K562 (cell line): ENCODE measurements at regions not wholly inside any gene's neighbourhood (a gene's known extent, or its start where the extent isn't known, plus 50 kb on each side); places are given as distances from the start of the nearest gene placed in this dataset.
A peak's percentile ranks its signal among the peaks of the same experiment; 100 is the strongest.

Experiments
- CBX8 ChIP-seq: fragments of 200-600 bp; sonication (generic); IDR thresholded peaks from 2 replicates; pipeline ENCODE4 v1.6.1; 2012; ENCODE audit warnings: borderline replicate concordance, mixed run types, low read depth, mild to moderate bottlenecking, moderate library complexity, mixed read lengths, low read length, control low read depth, inconsistent platforms; ENCODE audit not compliant: poor library complexity, severe bottlenecking; ENCODE audit errors: extremely low read depth
- CEBPB ChIP-seq: fragments of 450-650 bp; IDR thresholded peaks from 2 replicates; pipeline ENCODE4 v1.6.1; 2016; ENCODE audit warnings: missing genetic modification characterization, missing compliant biosample characterization
- CTBP1 ChIP-seq: fragments of 450-650 bp; IDR thresholded peaks from 2 replicates; pipeline ENCODE4 v1.6.1; 2016; ENCODE audit warnings: borderline replicate concordance
- HDAC3 ChIP-seq: fragments of 450-650 bp; IDR thresholded peaks from 2 replicates; pipeline ENCODE4 v1.6.1; 2018; ENCODE audit warnings: borderline replicate concordance, mild to moderate bottlenecking, moderate library complexity; ENCODE audit not compliant: partially characterized antibody
- KAT2B ChIP-seq: IDR thresholded peaks from one replicate; pipeline ENCODE4 v1.6.1; 2012; ENCODE audit warnings: low read depth, mild to moderate bottlenecking, control low read depth, inconsistent platforms, low read length, moderate library complexity
- KDM1A ChIP-seq, 2 experiments: fragments of 450-650 bp; IDR thresholded peaks; 2 replicates each; pipeline ENCODE4 v1.6.1; 2016; ENCODE audit warnings: mild to moderate bottlenecking in 2 of 2
- PHB2 ChIP-seq: fragments of 450-650 bp; IDR thresholded peaks from 2 replicates; pipeline ENCODE4 v1.6.1; 2017; ENCODE audit warnings: low read depth
- POLR2G ChIP-seq: fragments of 200-400 bp; formaldehyde crosslinking; IDR thresholded peaks from 2 replicates; pipeline ENCODE4 v1.6.1; 2017; ENCODE audit warnings: low read depth, mild to moderate bottlenecking, antibody characterized with exemption, low read length, moderate library complexity
- RB1 ChIP-seq: fragments of 450-650 bp; IDR thresholded peaks from 2 replicates; pipeline ENCODE4 v1.6.1; 2017; ENCODE audit warnings: low read depth, mild to moderate bottlenecking
- RBM25 ChIP-seq: fragments of 200-400 bp; formaldehyde crosslinking; IDR thresholded peaks from 2 replicates; pipeline ENCODE4 v1.6.1; 2018; ENCODE audit warnings: low read length, low read depth, moderate library complexity; ENCODE audit not compliant: severe bottlenecking
- SMAD4 ChIP-seq: fragments of 250-450 bp; sonication (Bioruptor Pico); conservative IDR thresholded peaks from 2 replicates; pipeline ENCODE4 v1.8.0; 2021; ENCODE audit warnings: inconsistent platforms, mild to moderate bottlenecking, moderate library complexity
- SRF ChIP-seq, 2 experiments: fragments of 250-450, 450-650 bp in 1 of 2; sonication (Bioruptor Pico) in 1 of 2; sonication (generic) in 1 of 2; formaldehyde crosslinking; IDR thresholded peaks; 2 replicates each; pipeline versions ENCODE4 v1.5.0 to v1.5.1; 2020 to 2022; ENCODE audit warnings: mild to moderate bottlenecking in 1 of 2, missing genetic modification reagents in 1 of 2
- TEAD4 ChIP-seq, 2 experiments: sonication (generic) in 1 of 2; formaldehyde crosslinking in 1 of 2; IDR thresholded peaks; 2 replicates each; pipeline versions ENCODE4 v1.6.1 to v1.8.0; 2012 to 2022; ENCODE audit warnings: borderline replicate concordance in 1 of 2, inconsistent platforms in 1 of 2, low read length in 1 of 2, mild to moderate bottlenecking in 1 of 2, missing genetic modification reagents in 1 of 2
- XRCC5 ChIP-seq: fragments of 200-400 bp; formaldehyde crosslinking; IDR thresholded peaks from 2 replicates; pipeline ENCODE4 v1.6.1; 2017; ENCODE audit warnings: low read depth, mild to moderate bottlenecking, low read length
- ZBTB17 ChIP-seq: fragments of 450-650 bp; formaldehyde crosslinking; IDR thresholded peaks from 2 replicates; pipeline ENCODE4 v1.4.0; 2020; ENCODE audit warnings: mild to moderate bottlenecking
- ZC3H11A ChIP-seq: IDR thresholded peaks from 2 replicates; pipeline ENCODE4 v1.6.1; 2012; ENCODE audit warnings: low read depth, low read length, improper control_type of control experiment
- ZEB2 ChIP-seq: fragments of 450-650 bp; IDR thresholded peaks from 2 replicates; pipeline ENCODE4 v1.6.1; 2016
- ZFP30 ChIP-seq: fragments of 250-450 bp; sonication (Bioruptor Pico); IDR thresholded peaks from 2 replicates; pipeline ENCODE4 v1.8.0; 2022; ENCODE audit warnings: moderate library complexity, mild to moderate bottlenecking, inconsistent platforms, borderline replicate concordance
- ZNF124 ChIP-seq: sonication (generic); formaldehyde crosslinking; IDR thresholded peaks from 2 replicates; pipeline ENCODE4 v1.8.1; 2022; ENCODE audit warnings: missing genetic modification reagents
- ZNF23 ChIP-seq: fragments of 250-450 bp; sonication (Bioruptor Pico); IDR thresholded peaks from 2 replicates; pipeline ENCODE4 v1.4.0; 2020; ENCODE audit warnings: mild to moderate bottlenecking
- ZNF253 ChIP-seq: fragments of 250-450 bp; sonication (Bioruptor Pico); conservative IDR thresholded peaks from 2 replicates; pipeline ENCODE4 v1.6.1; 2021; ENCODE audit warnings: mild to moderate bottlenecking
- ZNF316 ChIP-seq: fragments of 450-650 bp; IDR thresholded peaks from 2 replicates; pipeline ENCODE4 v1.6.1; 2016
- ZNF551 ChIP-seq: fragments of 250-450 bp; sonication (Bioruptor Pico); IDR thresholded peaks from 2 replicates; pipeline ENCODE4 v1.5.0; 2021; ENCODE audit warnings: mild to moderate bottlenecking, moderate library complexity
- TF ChIP-seq, protein P1 (sequence below): fragments of 450-650 bp; IDR thresholded peaks from 2 replicates; pipeline ENCODE4 v1.7.0; 2016; ENCODE audit warnings: borderline replicate concordance
- TF ChIP-seq, protein P2 (sequence below): fragments of 450-650 bp; IDR thresholded peaks from 2 replicates; pipeline ENCODE4 v1.6.1; 2016; ENCODE audit warnings: mild to moderate bottlenecking
- TF ChIP-seq, protein P3 (sequence below): fragments of 250-450 bp; sonication (Bioruptor Pico); IDR thresholded peaks from 2 replicates; pipeline ENCODE4 v1.4.0; 2020; ENCODE audit warnings: mild to moderate bottlenecking

- TF ChIP-seq SRF (CRISPR knock-in tag; IDR thresholded peaks at IDR 0.05) = peak in 1 of 2 experiments; percentile 20; a peak in 1 of 4 replicates
- no peak for TF ChIP-seq ZC3H11A
- peak; percentile 79 for TF ChIP-seq SMAD4 (CRISPR knock-in tag)
- TF ChIP-seq KDM1A (IDR thresholded peaks at IDR 0.05) = peak; percentile 64 to 68; a peak in 3 of 4 replicates
- TF ChIP-seq ZNF316 = peak; percentile 93
- no peak for TF ChIP-seq RBM25
- TF ChIP-seq POLR2G = no peak
- TF ChIP-seq, protein P1, sequence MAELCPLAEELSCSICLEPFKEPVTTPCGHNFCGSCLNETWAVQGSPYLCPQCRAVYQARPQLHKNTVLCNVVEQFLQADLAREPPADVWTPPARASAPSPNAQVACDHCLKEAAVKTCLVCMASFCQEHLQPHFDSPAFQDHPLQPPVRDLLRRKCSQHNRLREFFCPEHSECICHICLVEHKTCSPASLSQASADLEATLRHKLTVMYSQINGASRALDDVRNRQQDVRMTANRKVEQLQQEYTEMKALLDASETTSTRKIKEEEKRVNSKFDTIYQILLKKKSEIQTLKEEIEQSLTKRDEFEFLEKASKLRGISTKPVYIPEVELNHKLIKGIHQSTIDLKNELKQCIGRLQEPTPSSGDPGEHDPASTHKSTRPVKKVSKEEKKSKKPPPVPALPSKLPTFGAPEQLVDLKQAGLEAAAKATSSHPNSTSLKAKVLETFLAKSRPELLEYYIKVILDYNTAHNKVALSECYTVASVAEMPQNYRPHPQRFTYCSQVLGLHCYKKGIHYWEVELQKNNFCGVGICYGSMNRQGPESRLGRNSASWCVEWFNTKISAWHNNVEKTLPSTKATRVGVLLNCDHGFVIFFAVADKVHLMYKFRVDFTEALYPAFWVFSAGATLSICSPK = no peak
- TF ChIP-seq ZNF23 (CRISPR knock-in tag) = no peak
- TF ChIP-seq KAT2B = no peak
- TF ChIP-seq ZNF124 (CRISPR knock-in tag) = no peak
- peak; percentile 79; the same call in 1 of the 2 replicates for TF ChIP-seq ZEB2
- TF ChIP-seq ZNF551 (CRISPR knock-in tag) = no peak
- TF ChIP-seq RB1 = no peak
- no peak for TF ChIP-seq ZNF253
- TF ChIP-seq TEAD4 (IDR thresholded peaks at IDR 0.05; ENCODE audit: low read length) = peak; percentile 99
- no peak for TF ChIP-seq TEAD4 (CRISPR knock-in tag; IDR thresholded peaks at IDR 0.05; ENCODE audit: borderline replicate concordance)
- TF ChIP-seq HDAC3 = peak; percentile 83
- no peak for TF ChIP-seq XRCC5
- peak; percentile 92 for TF ChIP-seq CTBP1
- peak; percentile 65 for TF ChIP-seq PHB2
- TF ChIP-seq, protein P2, sequence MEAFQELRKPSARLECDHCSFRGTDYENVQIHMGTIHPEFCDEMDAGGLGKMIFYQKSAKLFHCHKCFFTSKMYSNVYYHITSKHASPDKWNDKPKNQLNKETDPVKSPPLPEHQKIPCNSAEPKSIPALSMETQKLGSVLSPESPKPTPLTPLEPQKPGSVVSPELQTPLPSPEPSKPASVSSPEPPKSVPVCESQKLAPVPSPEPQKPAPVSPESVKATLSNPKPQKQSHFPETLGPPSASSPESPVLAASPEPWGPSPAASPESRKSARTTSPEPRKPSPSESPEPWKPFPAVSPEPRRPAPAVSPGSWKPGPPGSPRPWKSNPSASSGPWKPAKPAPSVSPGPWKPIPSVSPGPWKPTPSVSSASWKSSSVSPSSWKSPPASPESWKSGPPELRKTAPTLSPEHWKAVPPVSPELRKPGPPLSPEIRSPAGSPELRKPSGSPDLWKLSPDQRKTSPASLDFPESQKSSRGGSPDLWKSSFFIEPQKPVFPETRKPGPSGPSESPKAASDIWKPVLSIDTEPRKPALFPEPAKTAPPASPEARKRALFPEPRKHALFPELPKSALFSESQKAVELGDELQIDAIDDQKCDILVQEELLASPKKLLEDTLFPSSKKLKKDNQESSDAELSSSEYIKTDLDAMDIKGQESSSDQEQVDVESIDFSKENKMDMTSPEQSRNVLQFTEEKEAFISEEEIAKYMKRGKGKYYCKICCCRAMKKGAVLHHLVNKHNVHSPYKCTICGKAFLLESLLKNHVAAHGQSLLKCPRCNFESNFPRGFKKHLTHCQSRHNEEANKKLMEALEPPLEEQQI = peak; percentile 61; the same call in 1 of the 2 replicates
- peak; percentile 61; the same call in 1 of the 2 replicates for TF ChIP-seq ZBTB17 (CRISPR knock-in tag)
- no peak for TF ChIP-seq CBX8
- TF ChIP-seq, protein P3, sequence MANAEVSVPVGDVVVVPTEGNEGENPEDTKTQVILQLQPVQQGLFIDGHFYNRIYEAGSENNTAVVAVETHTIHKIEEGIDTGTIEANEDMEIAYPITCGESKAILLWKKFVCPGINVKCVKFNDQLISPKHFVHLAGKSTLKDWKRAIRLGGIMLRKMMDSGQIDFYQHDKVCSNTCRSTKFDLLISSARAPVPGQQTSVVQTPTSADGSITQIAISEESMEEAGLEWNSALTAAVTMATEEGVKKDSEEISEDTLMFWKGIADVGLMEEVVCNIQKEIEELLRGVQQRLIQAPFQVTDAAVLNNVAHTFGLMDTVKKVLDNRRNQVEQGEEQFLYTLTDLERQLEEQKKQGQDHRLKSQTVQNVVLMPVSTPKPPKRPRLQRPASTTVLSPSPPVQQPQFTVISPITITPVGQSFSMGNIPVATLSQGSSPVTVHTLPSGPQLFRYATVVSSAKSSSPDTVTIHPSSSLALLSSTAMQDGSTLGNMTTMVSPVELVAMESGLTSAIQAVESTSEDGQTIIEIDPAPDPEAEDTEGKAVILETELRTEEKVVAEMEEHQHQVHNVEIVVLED (CRISPR knock-in tag) = no peak
- no peak for TF ChIP-seq ZFP30 (CRISPR knock-in tag)
- TF ChIP-seq CEBPB (tag) = peak; percentile 33; the same call in 1 of the 2 replicates
Observed at GRCh38 chr7:10707519-10707918, 266.2 kb upstream of the PHF14 start (continued).
